ENCODE measurements at regions not wholly inside any gene's neighbourhood (a gene's known extent, or its start where the extent isn't known, plus 50 kb on each side); places are given as distances from the start of the nearest gene placed in this dataset.

- TF ChIP-seq CTCF (conservative IDR thresholded peaks at IDR 0.05; ENCODE audit: low read depth in 2 of 2) (no peak), REST (IDR thresholded peaks at IDR 0.05; ENCODE audit: unreplicated experiment) (no peak), EZH2phosphoT487 (IDR thresholded peaks at IDR 0.05; ENCODE audit: unreplicated experiment) (no peak), ETS1 (IDR thresholded peaks at IDR 0.05) (no peak), EZH2 (IDR thresholded peaks at IDR 0.05; ENCODE audit: low read depth, unreplicated experiment) (no peak), POLR2AphosphoS5 (IDR thresholded peaks at IDR 0.05; ENCODE audit: low read depth) (no peak), STAT1 (IDR thresholded peaks at IDR 0.05; ENCODE audit: unreplicated experiment) (no peak), CREB1 (CRISPR knock-in tag; IDR thresholded peaks at IDR 0.05; ENCODE audit: low read depth) (no peak), ZNF331 (CRISPR knock-in tag; IDR thresholded peaks at IDR 0.05; ENCODE audit: low read depth) (no peak), ZNF114 (CRISPR knock-in tag; IDR thresholded peaks at IDR 0.05) (no peak), NANOG (IDR thresholded peaks at IDR 0.05; ENCODE audit: borderline replicate concordance) (no peak)
These were observed 87.9 kb upstream of the FLRT2 start for GRCh38 chr14:85441909-85442643.

All from GM23338 (cell line).